Activated CD4-positive, alpha-beta memory T cell treated with anti-CD3 and anti-CD28 coated beads, Interleukin-2, amount 10 ng/mL, durations not matched to agents 7 days and 5 days (primary cell): ENCODE measurements at regions not wholly inside any gene's neighbourhood (a gene's known extent, or its start where the extent isn't known, plus 50 kb on each side); places are given as distances from the start of the nearest gene placed in this dataset.
"Not testable (repeated sequence)": the region's sequence is repeated elsewhere in the genome, so short reads cannot be mapped to it uniquely, and the experiment has no call there.

Source experiments
- CTCF ChIA-PET: fragments of 350-600 bp; sonication (Branson Sonifier 250); formaldehyde crosslinking; loops from one replicate; lab custom pipeline; 2021; ENCODE audit warnings: antibody characterized with exemption, inconsistent platforms; lab: Charles Lee
- POLR2A ChIA-PET: fragments of 350-600 bp; sonication (Branson Sonifier 250); formaldehyde crosslinking; loops from one replicate; lab custom pipeline; 2021; ENCODE audit warnings: antibody characterized with exemption; lab: Charles Lee
- DNase-seq: peaks from one replicate; pipeline ENCODE4 v3.0.0-alpha.2; 2020
- H3K27ac Mint-ChIP-seq: one replicate; pipeline ENCODE4 v1.8.0; 2021; ENCODE audit warnings: mild to moderate bottlenecking, mixed read lengths
- H3K27me3 Mint-ChIP-seq: one replicate; pipeline ENCODE4 v1.8.0; 2021; ENCODE audit warnings: mixed read lengths
- H3K36me3 Mint-ChIP-seq: one replicate; pipeline ENCODE4 v1.8.0; 2021; ENCODE audit warnings: low read depth, mixed read lengths
- H3K4me1 Mint-ChIP-seq: one replicate; pipeline ENCODE4 v1.8.0; 2021; ENCODE audit warnings: mixed read lengths
- H3K4me3 Mint-ChIP-seq: one replicate; pipeline ENCODE4 v1.8.0; 2021; ENCODE audit warnings: mild to moderate bottlenecking, mixed read lengths
- H3K9me3 Mint-ChIP-seq: one replicate; pipeline ENCODE4 v1.8.0; 2021; ENCODE audit warnings: mixed read lengths

DNA sequence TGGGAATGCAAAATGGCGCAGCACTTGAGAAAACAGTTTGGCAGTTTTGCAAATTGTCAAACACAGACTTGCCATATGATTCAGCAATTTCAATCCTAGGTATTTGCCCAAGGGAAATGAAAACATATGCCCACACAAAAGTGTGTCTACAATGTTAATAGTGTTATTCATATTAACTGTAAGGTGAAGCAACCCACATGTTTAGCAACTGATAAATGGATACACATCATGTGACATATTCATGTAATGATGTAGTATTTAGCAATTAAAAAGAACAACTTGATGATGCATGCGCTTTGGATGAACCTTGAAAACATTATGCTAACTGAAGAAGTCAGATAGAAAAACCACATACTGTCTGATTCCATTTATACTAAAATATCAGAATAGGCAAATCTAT lies 539.0 kb upstream of the PPP2R3A start:
- Mint-ChIP-seq H3K4me3 (no peak overlapping the region), H3K9me3 (no peaks in the 10 kb centered on the region), H3K36me3 (no peaks in the 10 kb centered on the region), H3K4me1 (no peaks in the 10 kb centered on the region), H3K27ac (no peak overlapping the region), H3K27me3 (no peaks in the 10 kb centered on the region)
- CTCF ChIA-PET: no interaction called here
- POLR2A ChIA-PET: no interaction called here
- DNase-seq: no peak

DNA sequence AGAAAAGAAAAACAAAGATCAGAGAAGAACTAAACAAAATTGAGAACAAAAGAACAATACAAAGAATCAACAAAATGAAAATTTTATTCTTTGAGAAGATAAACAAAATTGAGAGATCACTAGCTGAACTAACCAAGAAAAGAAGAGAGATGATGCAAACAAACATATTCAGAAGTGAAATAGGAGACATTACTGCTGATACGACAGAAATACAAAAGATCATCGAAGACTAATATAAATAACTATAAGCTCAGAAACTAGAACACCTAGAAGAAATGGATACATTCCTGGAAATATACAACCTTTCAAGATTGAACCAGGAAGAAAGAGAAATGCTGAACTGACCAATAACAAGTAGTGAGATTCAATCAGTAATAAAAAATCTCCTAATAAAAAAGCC lies 533.1 kb upstream of the PPP2R3A start:
- ChIA-PET POLR2A (no interaction called here), CTCF (no interaction called here)
- Mint-ChIP-seq H3K4me1 (no peaks in the 10 kb centered on the region), H3K4me3 (no peak overlapping the region), H3K36me3 (no peaks in the 10 kb centered on the region), H3K9me3 (peaks cover 2% of the 10 kb centered on the region), H3K27ac (no peak overlapping the region), H3K27me3 (no peaks in the 10 kb centered on the region)
- DNase-seq: no peak

DNA sequence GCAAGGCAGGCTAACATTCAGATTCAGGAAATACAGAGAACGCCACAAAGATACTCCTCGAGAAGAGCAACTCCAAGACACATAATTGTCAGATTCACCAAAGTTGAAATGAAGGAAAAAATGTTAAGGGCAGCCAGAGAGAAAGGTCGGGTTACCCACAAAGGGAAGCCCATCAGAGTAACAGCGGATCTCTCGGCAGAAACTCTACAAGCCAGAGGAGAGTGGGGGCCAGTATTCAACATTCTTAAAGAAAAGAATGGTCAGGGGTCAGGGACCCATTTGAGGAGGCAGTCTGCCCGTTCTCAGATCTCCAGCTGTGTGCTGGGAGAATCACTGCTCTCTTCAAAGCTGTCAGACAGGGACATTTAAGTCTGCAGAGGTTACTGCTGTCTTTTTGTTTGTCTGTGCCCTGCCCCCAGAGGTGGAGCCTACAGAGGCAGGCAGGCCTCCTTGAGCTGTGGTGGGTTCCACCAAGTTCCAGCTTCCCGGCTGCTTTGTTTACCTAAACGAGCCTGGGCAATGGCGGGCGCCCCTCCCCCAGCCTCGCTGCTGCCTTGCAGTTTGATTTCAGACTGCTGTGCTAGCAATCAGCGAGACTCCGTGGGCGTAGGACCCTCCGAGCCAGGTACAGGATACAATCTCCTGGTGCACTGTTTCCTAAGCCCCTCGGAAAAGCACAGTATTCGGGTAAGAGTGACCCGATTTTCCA lies 526.5 kb upstream of the PPP2R3A start:
- H3K4me1 Mint-ChIP-seq, H3K9me3 Mint-ChIP-seq, CTCF ChIA-PET, H3K27me3 Mint-ChIP-seq, DNase-seq, POLR2A ChIA-PET, H3K36me3 Mint-ChIP-seq, H3K4me3 Mint-ChIP-seq, H3K27ac Mint-ChIP-seq: not testable (repeated sequence)

GRCh38 chr3:135439632-135440031 lies 525.9 kb upstream of the PPP2R3A start:
- H3K36me3 Mint-ChIP-seq, H3K27me3 Mint-ChIP-seq, POLR2A ChIA-PET: not testable (repeated sequence)

DNA sequence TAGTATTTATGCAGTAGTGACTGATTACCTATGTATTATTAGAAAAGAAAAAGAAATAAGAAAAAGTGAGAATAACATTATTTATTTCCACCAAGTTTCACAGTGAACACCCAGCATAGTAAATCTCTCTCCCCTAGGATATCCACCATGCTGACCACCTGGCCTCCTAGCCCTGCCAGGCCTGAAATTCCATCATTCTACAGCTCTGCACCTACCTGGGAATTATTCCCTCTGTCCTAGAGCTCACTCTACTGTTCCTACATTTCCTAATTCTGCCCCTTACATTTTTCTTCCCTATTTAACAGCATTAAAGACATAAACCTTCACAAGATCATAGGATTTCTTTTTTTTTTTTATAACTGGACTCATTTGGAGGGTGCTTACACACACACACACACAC lies 525.3 kb upstream of the PPP2R3A start:
- POLR2A ChIA-PET: no interaction called here
- no peak overlapping the region for H3K27ac Mint-ChIP-seq
- no peaks in the 10 kb centered on the region for H3K4me1 Mint-ChIP-seq
- peaks cover 2% of the 10 kb centered on the region for H3K9me3 Mint-ChIP-seq
- CTCF ChIA-PET: no interaction called here
- no peaks in the 10 kb centered on the region for H3K36me3 Mint-ChIP-seq
- H3K4me3 Mint-ChIP-seq: no peak overlapping the region
- DNase-seq: no peak
- H3K27me3 Mint-ChIP-seq: no peaks in the 10 kb centered on the region

More at GRCh38 chr3:135439632-135440031, 525.9 kb upstream of the PPP2R3A start:
- H3K4me3 Mint-ChIP-seq, H3K9me3 Mint-ChIP-seq, DNase-seq, H3K27ac Mint-ChIP-seq, H3K4me1 Mint-ChIP-seq, CTCF ChIA-PET: not testable (repeated sequence)

- no peak overlapping the region for H3K27ac Mint-ChIP-seq
- ChIA-PET CTCF (no interaction called here), POLR2A (no interaction called here)
- no peaks in the 10 kb centered on the region for H3K4me1 Mint-ChIP-seq
- H3K27me3 Mint-ChIP-seq: no peaks in the 10 kb centered on the region
- H3K9me3 Mint-ChIP-seq: peaks cover 2% of the 10 kb centered on the region
- no peak for DNase-seq
- H3K36me3 Mint-ChIP-seq: no peaks in the 10 kb centered on the region
- H3K4me3 Mint-ChIP-seq: no peak overlapping the region
Observed at GRCh38 chr3:135440746-135441145, 524.8 kb upstream of the PPP2R3A start.

DNA sequence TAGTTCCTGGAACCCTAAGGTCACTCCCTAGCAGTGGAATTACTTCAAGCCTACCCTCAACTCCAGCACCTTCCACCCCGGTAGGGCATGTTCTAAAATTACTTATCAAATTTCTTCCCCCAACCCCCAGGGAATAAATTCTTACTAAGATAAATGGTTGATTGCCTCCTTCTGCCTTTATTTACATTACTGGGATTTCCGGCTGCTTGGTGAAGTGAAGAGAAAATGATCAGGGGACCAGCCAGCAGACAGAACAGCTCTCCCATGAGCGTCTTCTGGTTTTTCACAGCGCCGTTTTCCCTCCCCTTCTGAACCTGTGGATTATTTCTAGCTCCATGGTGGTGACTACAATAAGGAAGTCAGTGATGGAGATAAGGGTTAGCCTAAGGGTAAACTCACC lies 521.5 kb upstream of the PPP2R3A start:
- Mint-ChIP-seq H3K27me3 (no peaks in the 10 kb centered on the region), H3K36me3 (no peaks in the 10 kb centered on the region)
- POLR2A ChIA-PET: no interaction called here

GRCh38 chr3:135447483-135447882 lies 518.0 kb upstream of the PPP2R3A start:
- no peaks in the 10 kb centered on the region for H3K27me3 Mint-ChIP-seq
- ChIA-PET CTCF (no interaction called here), POLR2A (no interaction called here)
- DNase-seq: no peak
- H3K27ac Mint-ChIP-seq: no peak overlapping the region
- no peaks in the 10 kb centered on the region for H3K4me1 Mint-ChIP-seq
- peaks cover 1% of the 10 kb centered on the region for H3K9me3 Mint-ChIP-seq
- no peaks in the 10 kb centered on the region for H3K36me3 Mint-ChIP-seq
- H3K4me3 Mint-ChIP-seq: no peak overlapping the region

More for the DNA sequence above, 521.5 kb upstream of the PPP2R3A start:
- Mint-ChIP-seq H3K4me1 (no peaks in the 10 kb centered on the region), H3K9me3 (no peaks in the 10 kb centered on the region), H3K4me3 (no peak overlapping the region), H3K27ac (no peak overlapping the region)
- CTCF ChIA-PET: no interaction called here
- no peak for DNase-seq

GRCh38 chr3:135448520-135448919 lies 517.0 kb upstream of the PPP2R3A start:
- Mint-ChIP-seq H3K36me3 (no peaks in the 10 kb centered on the region), H3K27ac (no peak overlapping the region), H3K4me3 (no peak overlapping the region), H3K4me1 (no peaks in the 10 kb centered on the region), H3K27me3 (no peaks in the 10 kb centered on the region), H3K9me3 (peaks cover 3% of the 10 kb centered on the region)
- POLR2A ChIA-PET: no interaction called here
- CTCF ChIA-PET: no interaction called here
- no peak for DNase-seq

DNA sequence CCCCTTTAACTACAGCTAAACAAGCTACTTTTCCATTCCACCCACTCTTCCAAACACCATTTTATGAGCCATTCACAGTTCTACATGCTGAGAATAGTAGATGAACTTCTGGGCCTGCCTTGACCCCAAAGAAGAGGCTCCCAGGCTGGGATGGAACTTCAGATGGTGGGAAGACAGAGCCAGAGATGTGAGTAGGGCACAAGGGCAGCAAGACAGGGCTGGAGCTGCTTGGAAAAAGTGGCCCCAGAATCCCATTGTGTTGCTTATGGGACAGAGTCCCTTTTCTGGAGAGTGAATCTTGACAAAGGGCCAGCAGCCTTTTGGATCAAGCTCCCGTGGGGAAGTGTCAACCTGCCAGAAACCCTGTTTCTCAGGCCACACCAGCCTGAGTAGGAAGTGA lies 516.5 kb upstream of the PPP2R3A start:
- ChIA-PET POLR2A (no interaction called here), CTCF (no interaction called here)
- no peak overlapping the region for H3K27ac Mint-ChIP-seq
- DNase-seq: no peak
- H3K4me1 Mint-ChIP-seq: no peaks in the 10 kb centered on the region
- H3K4me3 Mint-ChIP-seq: no peak overlapping the region
- no peaks in the 10 kb centered on the region for H3K27me3 Mint-ChIP-seq
- peaks cover 3% of the 10 kb centered on the region for H3K9me3 Mint-ChIP-seq
- no peaks in the 10 kb centered on the region for H3K36me3 Mint-ChIP-seq

DNA sequence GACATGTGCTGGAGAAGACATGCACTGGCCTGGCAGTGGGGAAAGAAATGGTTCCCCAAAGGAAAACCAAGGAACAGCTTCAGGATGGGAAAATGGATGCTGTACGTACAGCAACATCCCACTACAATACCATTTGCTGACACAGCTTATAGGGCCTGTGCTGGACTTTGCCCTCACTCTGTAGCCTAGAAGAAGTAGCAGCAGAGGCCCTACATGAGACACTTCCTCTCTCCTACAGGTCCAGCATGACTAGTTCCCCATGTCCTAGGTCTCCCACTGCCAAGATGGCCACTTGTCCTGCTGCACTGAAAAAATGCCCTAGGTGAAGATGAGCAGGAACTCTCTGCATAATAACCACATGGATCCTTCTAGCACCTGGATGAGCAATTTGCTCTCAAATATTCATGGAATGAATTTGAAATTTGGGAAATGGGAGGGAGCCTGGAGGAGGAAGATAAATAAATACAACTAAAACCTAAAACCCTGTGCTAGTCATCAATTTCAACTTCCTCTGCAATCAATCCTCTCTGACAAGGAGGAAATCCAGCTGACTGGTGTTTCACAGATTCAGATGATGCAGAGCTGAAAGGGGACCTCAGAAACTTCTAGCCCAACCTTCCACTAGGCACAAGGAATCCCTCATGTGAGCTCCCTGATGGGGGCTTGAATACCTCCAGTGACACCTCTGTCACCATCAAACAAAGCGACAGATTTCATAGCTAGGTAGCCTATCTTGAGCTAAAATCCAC lies 514.3 kb upstream of the PPP2R3A start:
- no peaks in the 10 kb centered on the region for H3K27me3 Mint-ChIP-seq
- ChIA-PET POLR2A (no interaction called here), CTCF (no interaction called here)
- DNase-seq: no peak
- H3K4me3 Mint-ChIP-seq: no peak overlapping the region
- no peak overlapping the region for H3K27ac Mint-ChIP-seq
- no peaks in the 10 kb centered on the region for H3K4me1 Mint-ChIP-seq
- H3K9me3 Mint-ChIP-seq: peaks cover 3% of the 10 kb centered on the region
- H3K36me3 Mint-ChIP-seq: no peaks in the 10 kb centered on the region

- DNase-seq: no peak
- CTCF ChIA-PET: no interaction called here
- POLR2A ChIA-PET: no interaction called here
- H3K4me1 Mint-ChIP-seq: no peaks in the 10 kb centered on the region
- H3K27me3 Mint-ChIP-seq: no peaks in the 10 kb centered on the region
- H3K36me3 Mint-ChIP-seq: no peaks in the 10 kb centered on the region
- H3K9me3 Mint-ChIP-seq: peaks cover 3% of the 10 kb centered on the region
- H3K4me3 Mint-ChIP-seq: no peak overlapping the region
- no peak overlapping the region for H3K27ac Mint-ChIP-seq
Observed at GRCh38 chr3:135452881-135453280, 512.6 kb upstream of the PPP2R3A start.

DNA sequence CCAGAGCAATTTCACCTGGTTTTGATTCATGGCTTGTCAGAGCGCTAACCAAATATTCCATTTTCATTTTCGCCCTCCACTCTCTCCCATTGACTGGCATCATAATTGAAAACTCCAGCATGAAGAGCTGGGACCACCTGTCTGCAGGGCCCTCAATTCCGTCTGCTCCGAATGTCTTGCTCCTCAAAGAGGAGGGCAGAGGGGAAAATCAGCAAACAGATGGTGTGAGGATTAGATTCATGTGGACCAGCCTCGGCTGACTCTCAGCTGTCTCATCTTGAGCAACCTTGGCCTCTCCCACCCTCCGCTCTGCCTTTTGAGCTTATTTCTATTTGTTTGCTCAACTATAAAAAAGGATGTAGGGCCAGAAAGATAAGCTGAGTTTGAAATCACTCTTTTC lies 512.2 kb upstream of the PPP2R3A start:
- ChIA-PET POLR2A (no interaction called here), CTCF (no interaction called here)
- peaks cover 3% of the 10 kb centered on the region for H3K9me3 Mint-ChIP-seq
- no peaks in the 10 kb centered on the region for H3K27me3 Mint-ChIP-seq
- H3K4me1 Mint-ChIP-seq: no peaks in the 10 kb centered on the region
- H3K27ac Mint-ChIP-seq: no peak overlapping the region
- no peak for DNase-seq
- H3K4me3 Mint-ChIP-seq: no peak overlapping the region
- no peaks in the 10 kb centered on the region for H3K36me3 Mint-ChIP-seq

GRCh38 chr3:135454890-135455289 lies 510.6 kb upstream of the PPP2R3A start:
- no peaks in the 10 kb centered on the region for H3K27me3 Mint-ChIP-seq
- H3K4me3 Mint-ChIP-seq: no peak overlapping the region
- no peaks in the 10 kb centered on the region for H3K4me1 Mint-ChIP-seq
- no peak for DNase-seq
- no peak overlapping the region for H3K27ac Mint-ChIP-seq
- CTCF ChIA-PET: no interaction called here
- no peaks in the 10 kb centered on the region for H3K36me3 Mint-ChIP-seq
- peaks cover 3% of the 10 kb centered on the region for H3K9me3 Mint-ChIP-seq
- POLR2A ChIA-PET: no interaction called here
